ENCODE measurements at regions not wholly inside any gene's neighbourhood (a gene's known extent, or its start where the extent isn't known, plus 50 kb on each side); places are given as distances from the start of the nearest gene placed in this dataset.

- ChIA-PET CTCF (no interaction called here), RAD21 (ENCODE audit: unreplicated experiment) (no interaction called here), SMC1A (ENCODE audit: uncharacterized antibody, unreplicated experiment) (interaction anchor here (0.7 kb wide), 1 partner anchor 204 kb away, joined by 3 read pairs; no protein-coding TSS in a partner anchor), POLR2A (no interaction called here)
- H3K4me1 ChIP-seq (ENCODE audit: control insufficient read depth, insufficient read depth, low read length): no peaks in the 10 kb centered on the region
- no peak overlapping the region for H3K27ac ChIP-seq (ENCODE audit: control insufficient read depth, insufficient read depth)
- FAIRE-seq: no peak
- WGBS (ENCODE audit: insufficient coverage, insufficient replicate concordance, low lambda C conversion rate, missing lambda C conversion rate): 0% methylated on average over 2 of the region's 2 CpGs
- BruUV-seq (replicated peaks): no TSS peak
- no peak overlapping the region for H3K9ac ChIP-seq (ENCODE audit: control insufficient read depth, insufficient read depth, low read length)
- H4K20me1 ChIP-seq (ENCODE audit: control insufficient read depth, insufficient read depth): no peaks in the 10 kb centered on the region
- no peak overlapping the region for H2AFZ ChIP-seq (ENCODE audit: control insufficient read depth, low read depth, low read length)
- H3K27me3 ChIP-seq (replicated peaks in 1 of 2; ENCODE audit: control insufficient read depth in 2 of 2, insufficient read depth in 2 of 2, low read length in 1 of 2): no peaks in the 10 kb centered on the region
- no peaks in the 10 kb centered on the region for H3K79me2 ChIP-seq (ENCODE audit: control insufficient read depth, insufficient read depth, low read length)
- no peaks in the 10 kb centered on the region for H3K36me3 ChIP-seq (ENCODE audit: control insufficient read depth in 2 of 2, insufficient read depth in 2 of 2, low read length in 1 of 2)
- no peak for ATAC-seq
- H3K4me2 ChIP-seq (ENCODE audit: control insufficient read depth, insufficient read depth): no peak overlapping the region
- in situ Hi-C loops (cut with MboI): no loop called here
- TF ChIP-seq GABPA (IDR thresholded peaks at IDR 0.05; ENCODE audit: low read depth) (no peak), ZNF207 (IDR thresholded peaks at IDR 0.05; ENCODE audit: borderline replicate concordance) (no peak), SREBF1 (IDR thresholded peaks at IDR 0.05; ENCODE audit: low read length) (no peak)
- intact Hi-C loops (cut with micrococcal nuclease; ENCODE audit: unreplicated experiment): no loop called here
- DNase-seq (ENCODE audit: low read depth, low spot score): no peak
- H3K4me3 ChIP-seq: no peak overlapping the region
- no peaks in the 10 kb centered on the region for H3K9me3 ChIP-seq (replicated peaks; ENCODE audit: control insufficient read depth, insufficient read depth, low read length)
Observed at GRCh38 chr3:74442068-74442467, 172.4 kb downstream of the CNTN3 start.

- Histone ChIP-seq H4K20me1 (ENCODE audit: control insufficient read depth, insufficient read depth) (no peaks in the 10 kb centered on the region), H3K4me3 (no peak overlapping the region), H3K36me3 (ENCODE audit: control insufficient read depth in 2 of 2, insufficient read depth in 2 of 2, low read length in 1 of 2) (no peaks in the 10 kb centered on the region), H3K79me2 (ENCODE audit: control insufficient read depth, insufficient read depth, low read length) (no peaks in the 10 kb centered on the region), H3K27me3 (replicated peaks in 1 of 2; ENCODE audit: control insufficient read depth in 2 of 2, insufficient read depth in 2 of 2, low read length in 1 of 2) (no peaks in the 10 kb centered on the region), H3K4me2 (ENCODE audit: control insufficient read depth, insufficient read depth) (no peak overlapping the region), H2AFZ (ENCODE audit: control insufficient read depth, low read depth, low read length) (no peak overlapping the region), H3K9ac (ENCODE audit: control insufficient read depth, insufficient read depth, low read length) (no peak overlapping the region), H3K4me1 (ENCODE audit: control insufficient read depth, insufficient read depth, low read length) (no peaks in the 10 kb centered on the region), H3K27ac (ENCODE audit: control insufficient read depth, insufficient read depth) (no peak overlapping the region), H3K9me3 (replicated peaks; ENCODE audit: control insufficient read depth, insufficient read depth, low read length) (no peaks in the 10 kb centered on the region)
- TF ChIP-seq MLLT1 (IDR thresholded peaks at IDR 0.05): no peak
- no peak for TF ChIP-seq CHD4 (IDR thresholded peaks at IDR 0.05)
- TF ChIP-seq ZNF24 (IDR thresholded peaks at IDR 0.05): no peak
- TF ChIP-seq, protein P1, sequence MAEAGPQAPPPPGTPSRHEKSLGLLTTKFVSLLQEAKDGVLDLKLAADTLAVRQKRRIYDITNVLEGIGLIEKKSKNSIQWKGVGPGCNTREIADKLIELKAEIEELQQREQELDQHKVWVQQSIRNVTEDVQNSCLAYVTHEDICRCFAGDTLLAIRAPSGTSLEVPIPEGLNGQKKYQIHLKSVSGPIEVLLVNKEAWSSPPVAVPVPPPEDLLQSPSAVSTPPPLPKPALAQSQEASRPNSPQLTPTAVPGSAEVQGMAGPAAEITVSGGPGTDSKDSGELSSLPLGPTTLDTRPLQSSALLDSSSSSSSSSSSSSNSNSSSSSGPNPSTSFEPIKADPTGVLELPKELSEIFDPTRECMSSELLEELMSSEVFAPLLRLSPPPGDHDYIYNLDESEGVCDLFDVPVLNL (IDR thresholded peaks at IDR 0.05; ENCODE audit: low read depth, low read length): no peak
- TF ChIP-seq SMC3 (IDR thresholded peaks at IDR 0.05; ENCODE audit: borderline replicate concordance, low read length): no peak
- TF ChIP-seq IKZF1 (conservative IDR thresholded peaks at IDR 0.05): no peak
- POLR2A ChIA-PET: no interaction called here
- no TSS peak for BruUV-seq (replicated peaks)
- SMC1A ChIA-PET (ENCODE audit: uncharacterized antibody, unreplicated experiment): interaction anchor here (0.6 kb wide), 1 partner anchor 308 kb away, joined by 3 read pairs; no protein-coding TSS in a partner anchor
- RAD21 ChIA-PET (ENCODE audit: unreplicated experiment): no interaction called here
- in situ Hi-C loops (cut with MboI): no loop called here
- DNase-seq (ENCODE audit: low read depth, low spot score): no peak
- CTCF ChIA-PET: no interaction called here
- no peak for ATAC-seq
- WGBS (ENCODE audit: insufficient coverage, insufficient replicate concordance, low lambda C conversion rate, missing lambda C conversion rate): 46% methylated on average over 4 of the region's 4 CpGs
- intact Hi-C loops (cut with micrococcal nuclease; ENCODE audit: unreplicated experiment): no loop called here
- FAIRE-seq: no peak
Observed at GRCh38 chr3:74436184-74436583, 178.3 kb downstream of the CNTN3 start.

Data from GM12878 (cell line).